WTC11 (cell line): ENCODE measurements at regions not wholly inside any gene's neighbourhood (a gene's known extent, or its start where the extent isn't known, plus 50 kb on each side); places are given as distances from the start of the nearest gene placed in this dataset.

Experiments used
- ATAC-seq: fragments of 200-7000 bp; cut with Tn5 transposase; 2 replicates; pipeline ENCODE4 v1.10.0; 2021; ENCODE audit warnings: mild to moderate bottlenecking, moderate library complexity
- CTCF ChIA-PET: fragments of 300-600 bp; sonication (Branson Sonifier 250); formaldehyde crosslinking; loops from one replicate; lab custom pipeline; 2021; ENCODE audit warnings: antibody characterized with exemption; lab: Charles Lee
- POLR2A ChIA-PET: fragments of 350-600 bp; sonication (Branson Sonifier 250); formaldehyde crosslinking; loops from one replicate; lab custom pipeline; 2021; ENCODE audit warnings: antibody characterized with exemption; lab: Charles Lee
- DNase-seq: peaks from one replicate; pipeline ENCODE4 v3.0.0; 2021; ENCODE audit warnings: low spot score
- H3K27ac Mint-ChIP-seq: 2 replicates; pipeline ENCODE4 v1.8.0; 2021; ENCODE audit warnings: mixed read lengths
- H3K27me3 Mint-ChIP-seq: 2 replicates; pipeline ENCODE4 v1.8.0; 2021; ENCODE audit warnings: low read depth, mild to moderate bottlenecking, moderate library complexity, mixed read lengths
- H3K36me3 Mint-ChIP-seq: 2 replicates; pipeline ENCODE4 v1.8.0; 2021; ENCODE audit warnings: mixed read lengths
- H3K4me1 Mint-ChIP-seq: 2 replicates; pipeline ENCODE4 v1.8.0; 2022; ENCODE audit warnings: mixed read lengths
- H3K4me3 Mint-ChIP-seq: 2 replicates; pipeline ENCODE4 v1.8.0; 2021; ENCODE audit warnings: mild to moderate bottlenecking, moderate library complexity, mixed read lengths
- H3K9me3 Mint-ChIP-seq: 2 replicates; pipeline ENCODE4 v1.8.0; 2021; ENCODE audit warnings: mixed read lengths
- E2F5 ChIP-seq: sonication (generic); formaldehyde crosslinking; IDR thresholded peaks from 2 replicates; pipeline ENCODE4 v1.8.1; 2022; ENCODE audit warnings: mild to moderate bottlenecking, moderate library complexity, missing genetic modification reagents
- EMX1 ChIP-seq: fragments of 250-450 bp; sonication (Bioruptor Pico); IDR thresholded peaks from 2 replicates; pipeline ENCODE4 v1.8.0; 2021; ENCODE audit warnings: mild to moderate bottlenecking
- ERG ChIP-seq: fragments of 250-450 bp; sonication (Bioruptor Pico); IDR thresholded peaks from 2 replicates; pipeline ENCODE4 v1.8.0; 2021; ENCODE audit warnings: mild to moderate bottlenecking
- FOXJ3 ChIP-seq: sonication (generic); formaldehyde crosslinking; IDR thresholded peaks from 2 replicates; pipeline ENCODE4 v1.9.0; 2021; ENCODE audit warnings: missing genetic modification reagents, mild to moderate bottlenecking, borderline replicate concordance
- GTF2I ChIP-seq: fragments of 250-450 bp; sonication (Bioruptor Pico); conservative IDR thresholded peaks from 2 replicates; pipeline ENCODE4 v1.4.0; 2021; ENCODE audit warnings: mild to moderate bottlenecking
- MAX ChIP-seq: sonication (generic); formaldehyde crosslinking; IDR thresholded peaks from 2 replicates; pipeline ENCODE4 v1.8.0; 2022; ENCODE audit warnings: mild to moderate bottlenecking, missing genetic modification reagents
- RELA ChIP-seq: sonication (generic); formaldehyde crosslinking; IDR thresholded peaks from 2 replicates; pipeline ENCODE4 v1.8.1; 2022; ENCODE audit warnings: missing genetic modification reagents, mild to moderate bottlenecking, borderline replicate concordance
- TCF7 ChIP-seq: sonication (generic); formaldehyde crosslinking; IDR thresholded peaks from 2 replicates; pipeline ENCODE4 v1.8.0; 2022; ENCODE audit warnings: mild to moderate bottlenecking, low read depth, missing genetic modification reagents, moderate library complexity
- TP53 ChIP-seq: sonication (generic); formaldehyde crosslinking; IDR thresholded peaks from 2 replicates; pipeline ENCODE4 v1.8.1; 2023; ENCODE audit warnings: mild to moderate bottlenecking, missing genetic modification reagents
- ZBTB21 ChIP-seq: sonication (generic); formaldehyde crosslinking; IDR thresholded peaks from 2 replicates; pipeline ENCODE4 v1.8.1; 2023; ENCODE audit warnings: mild to moderate bottlenecking, missing genetic modification reagents, borderline replicate concordance
- ZNF138 ChIP-seq: sonication (generic); formaldehyde crosslinking; conservative IDR thresholded peaks from 2 replicates; pipeline ENCODE4 v1.8.1; 2022; ENCODE audit warnings: mild to moderate bottlenecking, moderate library complexity, missing genetic modification reagents
- ZNF512 ChIP-seq: sonication (generic); formaldehyde crosslinking; IDR thresholded peaks from 2 replicates; pipeline ENCODE4 v1.8.1; 2022; ENCODE audit warnings: missing genetic modification reagents, borderline replicate concordance
- ZNF671 ChIP-seq: fragments of 250-450 bp; sonication (Bioruptor Pico); IDR thresholded peaks from 2 replicates; pipeline ENCODE4 v1.8.0; 2021; ENCODE audit warnings: mild to moderate bottlenecking
- TF ChIP-seq, protein P1 (sequence below): sonication (generic); formaldehyde crosslinking; IDR thresholded peaks from 2 replicates; pipeline ENCODE4 v1.8.0; 2022; ENCODE audit warnings: mild to moderate bottlenecking, missing genetic modification reagents
- TF ChIP-seq, protein P2 (sequence below): sonication (generic); formaldehyde crosslinking; IDR thresholded peaks from 2 replicates; pipeline ENCODE4 v1.8.1; 2023; ENCODE audit warnings: mild to moderate bottlenecking, missing genetic modification reagents, moderate library complexity
- TF ChIP-seq, protein P3 (sequence below): fragments of 250-450 bp; sonication (Bioruptor Pico); IDR thresholded peaks from 2 replicates; pipeline ENCODE4 v2.1.2; 2022; ENCODE audit warnings: mild to moderate bottlenecking, moderate library complexity
- TF ChIP-seq, protein P4 (sequence below): fragments of 250-450 bp; sonication (Bioruptor Pico); conservative IDR thresholded peaks from 2 replicates; pipeline ENCODE4 v1.9.0; 2021; ENCODE audit warnings: mild to moderate bottlenecking

GRCh38 chr2:57954020-57954419, 92.6 kb upstream of the VRK2 start (continued):
- TF ChIP-seq E2F5 (CRISPR knock-in tag) (no peak), MAX (CRISPR knock-in tag) (no peak)
- TF ChIP-seq, protein P1, sequence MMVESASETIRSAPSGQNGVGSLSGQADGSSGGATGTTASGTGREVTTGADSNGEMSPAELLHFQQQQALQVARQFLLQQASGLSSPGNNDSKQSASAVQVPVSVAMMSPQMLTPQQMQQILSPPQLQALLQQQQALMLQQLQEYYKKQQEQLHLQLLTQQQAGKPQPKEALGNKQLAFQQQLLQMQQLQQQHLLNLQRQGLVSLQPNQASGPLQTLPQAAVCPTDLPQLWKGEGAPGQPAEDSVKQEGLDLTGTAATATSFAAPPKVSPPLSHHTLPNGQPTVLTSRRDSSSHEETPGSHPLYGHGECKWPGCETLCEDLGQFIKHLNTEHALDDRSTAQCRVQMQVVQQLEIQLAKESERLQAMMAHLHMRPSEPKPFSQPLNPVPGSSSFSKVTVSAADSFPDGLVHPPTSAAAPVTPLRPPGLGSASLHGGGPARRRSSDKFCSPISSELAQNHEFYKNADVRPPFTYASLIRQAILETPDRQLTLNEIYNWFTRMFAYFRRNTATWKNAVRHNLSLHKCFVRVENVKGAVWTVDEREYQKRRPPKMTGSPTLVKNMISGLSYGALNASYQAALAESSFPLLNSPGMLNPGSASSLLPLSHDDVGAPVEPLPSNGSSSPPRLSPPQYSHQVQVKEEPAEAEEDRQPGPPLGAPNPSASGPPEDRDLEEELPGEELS (CRISPR knock-in tag): no peak

DNA sequence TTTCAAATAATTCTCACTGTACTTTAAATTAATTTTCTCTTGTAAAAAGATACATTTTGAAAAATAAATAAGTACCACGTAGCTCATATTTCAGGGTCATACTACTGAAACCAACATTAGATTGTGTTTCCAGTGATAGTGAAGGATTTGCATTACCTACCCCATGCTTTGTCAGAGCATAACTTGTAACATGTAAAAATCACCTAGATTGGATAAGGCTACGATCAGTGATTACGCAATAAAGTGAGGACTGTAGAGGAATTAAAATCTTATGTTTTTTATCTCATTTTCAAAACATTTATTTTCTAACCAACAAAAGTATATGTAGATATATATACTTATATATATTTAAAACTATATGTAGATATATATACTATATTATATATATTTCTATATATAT, 89.4 kb upstream of the VRK2 start:
- H3K4me1 Mint-ChIP-seq: peaks cover 2% of the 10 kb centered on the region; the same call in 1 of the 2 replicates
- H3K9me3 Mint-ChIP-seq: no peaks in the 10 kb centered on the region
- H3K27me3 Mint-ChIP-seq: no peaks in the 10 kb centered on the region
- no peak for TF ChIP-seq ZNF671
- TF ChIP-seq ZNF138 (CRISPR knock-in tag): no peak
- TF ChIP-seq ZBTB21 (CRISPR knock-in tag): no peak
- TF ChIP-seq RELA (CRISPR knock-in tag): no peak
- TF ChIP-seq, protein P2, sequence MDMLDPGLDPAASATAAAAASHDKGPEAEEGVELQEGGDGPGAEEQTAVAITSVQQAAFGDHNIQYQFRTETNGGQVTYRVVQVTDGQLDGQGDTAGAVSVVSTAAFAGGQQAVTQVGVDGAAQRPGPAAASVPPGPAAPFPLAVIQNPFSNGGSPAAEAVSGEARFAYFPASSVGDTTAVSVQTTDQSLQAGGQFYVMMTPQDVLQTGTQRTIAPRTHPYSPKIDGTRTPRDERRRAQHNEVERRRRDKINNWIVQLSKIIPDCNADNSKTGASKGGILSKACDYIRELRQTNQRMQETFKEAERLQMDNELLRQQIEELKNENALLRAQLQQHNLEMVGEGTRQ (CRISPR knock-in tag): no peak
- TF ChIP-seq FOXJ3 (CRISPR knock-in tag): no peak
- TF ChIP-seq, protein P3, sequence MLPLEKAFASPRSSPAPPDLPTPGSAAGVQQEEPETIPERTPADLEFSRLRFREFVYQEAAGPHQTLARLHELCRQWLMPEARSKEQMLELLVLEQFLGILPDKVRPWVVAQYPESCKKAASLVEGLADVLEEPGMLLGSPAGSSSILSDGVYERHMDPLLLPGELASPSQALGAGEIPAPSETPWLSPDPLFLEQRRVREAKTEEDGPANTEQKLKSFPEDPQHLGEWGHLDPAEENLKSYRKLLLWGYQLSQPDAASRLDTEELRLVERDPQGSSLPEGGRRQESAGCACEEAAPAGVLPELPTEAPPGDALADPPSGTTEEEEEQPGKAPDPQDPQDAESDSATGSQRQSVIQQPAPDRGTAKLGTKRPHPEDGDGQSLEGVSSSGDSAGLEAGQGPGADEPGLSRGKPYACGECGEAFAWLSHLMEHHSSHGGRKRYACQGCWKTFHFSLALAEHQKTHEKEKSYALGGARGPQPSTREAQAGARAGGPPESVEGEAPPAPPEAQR (CRISPR knock-in tag): no peak
- no peak for TF ChIP-seq MAX (CRISPR knock-in tag)
- TF ChIP-seq, protein P4, sequence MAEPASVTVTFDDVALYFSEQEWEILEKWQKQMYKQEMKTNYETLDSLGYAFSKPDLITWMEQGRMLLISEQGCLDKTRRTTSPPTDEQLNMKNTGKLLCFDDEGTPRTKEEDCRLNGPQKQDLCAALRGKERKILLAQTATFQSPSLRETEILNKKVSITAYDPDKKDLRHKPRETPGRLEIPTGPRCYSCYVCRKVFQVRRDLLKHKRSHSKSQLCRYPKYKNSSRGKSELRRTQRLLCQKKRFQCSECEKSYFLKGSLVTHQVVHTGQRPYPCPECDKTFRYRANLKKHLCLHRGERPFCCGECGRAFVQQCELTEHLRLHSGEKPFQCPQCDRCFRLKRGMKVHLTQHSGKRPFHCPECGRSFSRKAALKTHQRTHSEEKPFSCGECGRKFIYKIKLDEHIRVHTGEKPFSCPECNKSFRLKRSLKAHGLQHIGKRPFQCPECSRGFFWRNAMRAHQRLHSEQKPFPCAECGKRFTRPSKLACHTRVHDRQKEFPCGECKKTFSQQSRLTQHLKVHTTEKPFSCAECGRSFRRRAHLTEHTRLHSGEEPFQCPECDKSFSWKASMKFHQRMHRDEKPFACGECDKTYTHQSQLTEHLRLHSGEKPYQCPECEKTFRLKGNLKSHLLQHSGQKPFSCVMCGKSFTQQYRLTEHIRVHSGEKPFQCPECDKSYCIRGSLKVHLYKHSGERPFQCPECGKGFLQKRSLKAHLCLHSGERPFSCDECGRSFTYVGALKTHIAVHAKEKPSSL (CRISPR knock-in tag): no peak
- no peak for TF ChIP-seq EMX1 (CRISPR knock-in tag)
- TF ChIP-seq ERG: no peak
- TF ChIP-seq TCF7 (CRISPR knock-in tag): no peak
- CTCF ChIA-PET: no interaction called here
- H3K36me3 Mint-ChIP-seq: no peaks in the 10 kb centered on the region
- no peak overlapping the region for H3K4me3 Mint-ChIP-seq
- no peak for ATAC-seq
- no peak for DNase-seq
- POLR2A ChIA-PET: no interaction called here
- no peak overlapping the region for H3K27ac Mint-ChIP-seq

- H3K4me1 Mint-ChIP-seq: peaks cover 2% of the 10 kb centered on the region; the same call in 1 of the 2 replicates
- no peaks in the 10 kb centered on the region for H3K27me3 Mint-ChIP-seq
- no peaks in the 10 kb centered on the region for H3K36me3 Mint-ChIP-seq
- no peak overlapping the region for H3K4me3 Mint-ChIP-seq
- ATAC-seq (peak; percentile 56), DNase-seq (no peak)
- H3K27ac Mint-ChIP-seq: no peak overlapping the region
- CTCF ChIA-PET: interaction anchor here (1.2 kb wide), 1 partner anchor 200 kb away, joined by 4 read pairs; no protein-coding TSS in a partner anchor
- H3K9me3 Mint-ChIP-seq: no peaks in the 10 kb centered on the region
- POLR2A ChIA-PET: no interaction called here
- TF ChIP-seq, protein P3 (CRISPR knock-in tag): no peak
- TF ChIP-seq TP53 (no peak), GTF2I (CRISPR knock-in tag) (no peak), E2F5 (CRISPR knock-in tag) (no peak), ZNF512 (CRISPR knock-in tag) (no peak)
- TF ChIP-seq, protein P2 (CRISPR knock-in tag): no peak
These were observed 87.2 kb upstream of the VRK2 start for GRCh38 chr2:57959390-57959789.
